H1 (cell line): ENCODE measurements at regions not wholly inside any gene's neighbourhood (a gene's known extent, or its start where the extent isn't known, plus 50 kb on each side); places are given as distances from the start of the nearest gene placed in this dataset.

Experiments
- CTCF ChIA-PET: fragments of 300-600 bp; sonication (Branson Sonifier 250); formaldehyde crosslinking; loops from one replicate; lab custom pipeline; 2021; ENCODE audit not compliant: partially characterized antibody; lab: Charles Lee
- POLR2A ChIA-PET: fragments of 300-600 bp; sonication (Branson Sonifier 250); formaldehyde crosslinking; loops from one replicate; lab custom pipeline; 2021; ENCODE audit warnings: inconsistent platforms; ENCODE audit not compliant: partially characterized antibody; lab: Charles Lee
- DNase-seq, 2 experiments: peaks; one replicate each; pipeline versions ENCODE4 v3.0.0 to v3.0.0-alpha.2; 2010 to 2022; ENCODE audit warnings: low spot score in 2 of 2, low read depth in 1 of 2, mixed read lengths in 1 of 2
- FAIRE-seq: peaks from 2 replicates; lab custom pipeline; 2011; peaks lifted over from hg19 to GRCh38; lab: Jason Lieb, UNC
- H2AFZ ChIP-seq: 2 replicates; pipeline ENCODE4 v1.8.1; 2012; ENCODE audit warnings: low read length, inconsistent platforms
- H2AK5ac ChIP-seq: 2 replicates; pipeline ENCODE4 v1.6.1; 2013; ENCODE audit warnings: low read depth, low read length
- H2BK120ac ChIP-seq: replicated peaks from 2 replicates; pipeline ENCODE3; 2013; ENCODE audit warnings: low read depth, low read length, inconsistent platforms
- H2BK12ac ChIP-seq: 2 replicates; pipeline ENCODE4 v1.6.1; 2013; ENCODE audit warnings: low read depth, low read length
- H2BK15ac ChIP-seq: 2 replicates; pipeline ENCODE4 v1.6.1; 2013; ENCODE audit warnings: low read length
- H2BK20ac ChIP-seq: 2 replicates; pipeline ENCODE4 v1.6.1; 2013; ENCODE audit warnings: low read length
- H2BK5ac ChIP-seq: 2 replicates; pipeline ENCODE4 v1.6.1; 2013; ENCODE audit warnings: low read depth, low read length
- H3K14ac ChIP-seq: 2 replicates; pipeline ENCODE4 v1.6.1; 2013; ENCODE audit warnings: inconsistent platforms; ENCODE audit not compliant: insufficient read length
- H3K18ac ChIP-seq: 2 replicates; pipeline ENCODE4 v1.6.1; 2013; ENCODE audit warnings: low read length; ENCODE audit errors: extremely low read depth
- H3K23ac ChIP-seq: 2 replicates; pipeline ENCODE4 v1.6.1; 2013; ENCODE audit warnings: inconsistent platforms; ENCODE audit not compliant: insufficient read length
- H3K23me2 ChIP-seq: 2 replicates; pipeline ENCODE4 v1.6.1; 2013; ENCODE audit warnings: low read depth, low read length
- H3K27ac ChIP-seq: 2 replicates; pipeline ENCODE4 v1.6.1; 2011; ENCODE audit warnings: low read depth, low read length, inconsistent platforms
- H3K27me3 ChIP-seq, 4 experiments: replicated peaks in 1 of 4; 1 replicate in 1 of 4; 2 replicates in 3 of 4; pipeline versions ENCODE4 v1.6.1 to v1.8.1; 2011 to 2013; ENCODE audit warnings: low read length in 3 of 4, mild to moderate bottlenecking in 3 of 4, inconsistent platforms in 2 of 4, mixed read lengths in 2 of 4, moderate library complexity in 1 of 4; ENCODE audit not compliant: control insufficient read depth in 3 of 4, insufficient read depth in 3 of 4; ENCODE audit errors: extremely low read depth in 1 of 4
- H3K36me3 ChIP-seq, 4 experiments: 2 replicates each; pipeline versions ENCODE4 v1.6.1 to v1.8.1; 2011 to 2013; ENCODE audit warnings: mild to moderate bottlenecking in 4 of 4, low read length in 3 of 4, moderate library complexity in 2 of 4, control low read depth in 1 of 4, inconsistent platforms in 1 of 4; ENCODE audit not compliant: insufficient read depth in 4 of 4, control insufficient read depth in 2 of 4
- H3K4ac ChIP-seq: replicated peaks from 2 replicates; pipeline ENCODE3; 2013; ENCODE audit warnings: low read length, low read depth, mixed read lengths, inconsistent platforms; ENCODE audit not compliant: insufficient read length
- H3K4me1 ChIP-seq, 4 experiments: replicated peaks in 1 of 4; 1 replicate in 1 of 4; 2 replicates in 3 of 4; pipeline versions ENCODE4 v1.6.1 to v1.8.1; 2011 to 2013; ENCODE audit warnings: low read length in 3 of 4, inconsistent platforms in 2 of 4, mixed read lengths in 1 of 4; ENCODE audit not compliant: insufficient read depth in 4 of 4, control insufficient read depth in 3 of 4
- H3K4me2 ChIP-seq, 2 experiments: 2 replicates each; pipeline versions ENCODE4 v1.6.1 to v1.8.1; 2011 to 2013; ENCODE audit warnings: low read depth in 2 of 2, low read length in 2 of 2, control low read depth in 1 of 2, inconsistent platforms in 1 of 2, mild to moderate bottlenecking in 1 of 2; ENCODE audit not compliant: insufficient read depth in 1 of 2
- H3K4me3 ChIP-seq, 4 experiments: fragments of 200-600, 300-600 bp in 1 of 4; sonication (generic), shearing (Covaris generic), sonication (Bioruptor Twin) in 1 of 4; 2 replicates each; pipeline versions ENCODE4 v1.5.1 to v1.8.1; 2011 to 2016; ENCODE audit warnings: low read length in 4 of 4, low read depth in 3 of 4, control low read depth in 2 of 4, inconsistent platforms in 2 of 4, mild to moderate bottlenecking in 2 of 4, mixed read lengths in 1 of 4, moderate library complexity in 1 of 4; ENCODE audit not compliant: insufficient read depth in 2 of 4; ENCODE audit errors: extremely low read depth in 1 of 4
- H3K56ac ChIP-seq: replicated peaks from 2 replicates; pipeline ENCODE3; 2013; ENCODE audit warnings: low read depth, mild to moderate bottlenecking, mixed read lengths, low read length, inconsistent platforms; ENCODE audit not compliant: insufficient read length
- H3K79me1 ChIP-seq: 2 replicates; pipeline ENCODE4 v1.6.1; 2013; ENCODE audit warnings: low read depth, low read length, control low read depth
- H3K79me2 ChIP-seq, 2 experiments: 2 replicates each; pipeline versions ENCODE4 v1.6.1 to v1.8.1; 2012 to 2013; ENCODE audit warnings: low read length in 2 of 2, mild to moderate bottlenecking in 2 of 2, inconsistent platforms in 1 of 2; ENCODE audit not compliant: insufficient read depth in 2 of 2, control insufficient read depth in 1 of 2
- H3K9ac ChIP-seq, 4 experiments: replicated peaks in 1 of 4; 1 replicate in 1 of 4; 2 replicates in 3 of 4; pipeline versions ENCODE4 v1.6.1 to v1.8.1; 2011 to 2013; ENCODE audit warnings: low read depth in 3 of 4, low read length in 3 of 4, control low read depth in 2 of 4, mild to moderate bottlenecking in 2 of 4, moderate library complexity in 2 of 4, inconsistent platforms in 1 of 4; ENCODE audit errors: extremely low read depth in 1 of 4
- H3K9me3 ChIP-seq, 2 experiments: 2 replicates each; pipeline versions ENCODE4 v1.6.1 to v1.8.1; 2012 to 2013; ENCODE audit warnings: mild to moderate bottlenecking in 2 of 2, moderate library complexity in 2 of 2, control low read depth in 1 of 2, inconsistent platforms in 1 of 2, low read depth in 1 of 2, low read length in 1 of 2, mixed read lengths in 1 of 2; ENCODE audit not compliant: insufficient read depth in 2 of 2
- H4K20me1 ChIP-seq, 2 experiments: replicated peaks in 1 of 2; 2 replicates each; pipeline versions ENCODE3 to v1.8.1; 2011 to 2013; ENCODE audit warnings: inconsistent platforms in 2 of 2, low read length in 2 of 2, mild to moderate bottlenecking in 1 of 2; ENCODE audit not compliant: insufficient read depth in 2 of 2, control insufficient read depth in 1 of 2
- H4K5ac ChIP-seq: 2 replicates; pipeline ENCODE4 v1.6.1; 2013; ENCODE audit warnings: low read length, low read depth, mixed read lengths, inconsistent platforms; ENCODE audit not compliant: insufficient read length
- H4K8ac ChIP-seq: 2 replicates; pipeline ENCODE4 v1.8.0; 2013; ENCODE audit warnings: mild to moderate bottlenecking, moderate library complexity, low read length, inconsistent platforms; ENCODE audit not compliant: insufficient read depth; ENCODE audit errors: extremely low read depth
- H4K91ac ChIP-seq: replicated peaks from 2 replicates; pipeline ENCODE3; 2013; ENCODE audit warnings: low read length, mixed read lengths, inconsistent platforms; ENCODE audit not compliant: insufficient read length
- FOSL1 ChIP-seq: IDR thresholded peaks from 2 replicates; pipeline ENCODE4 v1.6.1; 2011; ENCODE audit warnings: mild to moderate bottlenecking, low read depth, low read length, moderate library complexity; ENCODE audit not compliant: insufficient read depth
- HDAC6 ChIP-seq: IDR thresholded peaks from one replicate; pipeline ENCODE4 v1.7.1; 2012; ENCODE audit warnings: low read depth, mild to moderate bottlenecking, inconsistent platforms, low read length, moderate library complexity
- PHF8 ChIP-seq: fragments of 200-600 bp; sonication (generic); conservative IDR thresholded peaks from 2 replicates; pipeline ENCODE4 v1.7.1; 2012; ENCODE audit warnings: low read depth, mild to moderate bottlenecking, inconsistent platforms, low read length, moderate library complexity
- POU5F1 ChIP-seq: IDR thresholded peaks from 2 replicates; pipeline ENCODE4 v1.6.1; 2011; ENCODE audit warnings: low read depth, mild to moderate bottlenecking, low read length, moderate library complexity
- RNF2 ChIP-seq: fragments of 200-900, 300-1000 bp; sonication (generic); IDR thresholded peaks from 2 replicates; pipeline ENCODE4 v1.7.1; 2016; ENCODE audit warnings: borderline replicate concordance, low read depth, mild to moderate bottlenecking, antibody characterized with exemption, low read length; ENCODE audit not compliant: poor library complexity, severe bottlenecking; ENCODE audit errors: missing control alignments
- WGBS, 2 experiments: shearing (Covaris generic) in 1 of 2; methylation state at CpG; one replicate each; pipeline versions ENCODE4 v1.1.6 to v1.1.7; 2013 to 2015; ENCODE audit warnings: low lambda C conversion rate in 2 of 2, mixed read lengths in 2 of 2, inconsistent platforms in 1 of 2, low coverage in 1 of 2, missing lambda C conversion rate in 1 of 2; ENCODE audit not compliant: insufficient replicate concordance in 2 of 2, insufficient coverage in 1 of 2, insufficient read length in 1 of 2; ENCODE audit errors: extremely low coverage in 1 of 2, missing lambda C conversion rate in 1 of 2; 5-methylcytosine and 5-hydroxymethylcytosine counted together

DNA sequence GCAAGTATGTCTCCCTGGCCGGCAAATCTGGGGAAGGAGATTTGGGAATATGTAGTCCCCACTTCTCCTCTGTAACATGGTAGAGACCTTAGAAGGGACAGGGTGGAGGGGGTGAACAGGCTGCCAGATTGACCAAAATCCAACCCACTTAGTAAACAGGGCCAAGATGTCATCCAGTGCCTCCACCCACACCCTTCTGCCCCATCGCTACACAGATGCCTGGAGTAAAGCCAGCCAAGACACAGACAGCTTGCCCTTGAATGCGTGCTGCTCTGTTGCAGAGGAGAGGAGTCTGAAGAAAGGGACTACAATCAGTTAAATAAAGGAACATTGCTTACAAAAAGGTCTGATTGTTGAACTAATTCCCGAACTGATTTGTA is 160.1 kb upstream of the LDB2 start:
- H4K5ac ChIP-seq: no peak overlapping the region
- no peak for DNase-seq
- H2BK20ac ChIP-seq: no peak overlapping the region
- H4K8ac ChIP-seq: no peak overlapping the region
- H3K23ac ChIP-seq: no peak overlapping the region
- H3K9ac ChIP-seq: no peak overlapping the region
- no peak overlapping the region for H4K91ac ChIP-seq
- no peaks in the 10 kb centered on the region for H3K79me1 ChIP-seq
- no peak overlapping the region for H3K27ac ChIP-seq
- no peaks in the 10 kb centered on the region for H3K79me2 ChIP-seq
- no peak overlapping the region for H3K56ac ChIP-seq
- peak overlapping the region; percentile 22; the same call in 1 of the 2 replicates for H2AFZ ChIP-seq
- no peak overlapping the region for H3K14ac ChIP-seq
- H3K4ac ChIP-seq: no peak overlapping the region
- no peak overlapping the region for H2BK120ac ChIP-seq
- no peak overlapping the region for H3K18ac ChIP-seq
- no peaks in the 10 kb centered on the region for H3K9me3 ChIP-seq
- H2BK15ac ChIP-seq: no peak overlapping the region
- TF ChIP-seq HDAC6 (no peak), FOSL1 (no peak), POU5F1 (no peak), RNF2 (no peak), PHF8 (no peak)
- H2BK12ac ChIP-seq: no peak overlapping the region
- H2AK5ac ChIP-seq: no peak overlapping the region
- no peaks in the 10 kb centered on the region for H3K36me3 ChIP-seq
- no peak overlapping the region for H3K4me3 ChIP-seq
- H3K4me2 ChIP-seq: no peak overlapping the region
- H2BK5ac ChIP-seq: no peak overlapping the region
- 92% methylated on average over 4 of the region's 4 CpGs; no CpG with 5 or more reads in 1 of the 2 experiments for WGBS, 2 experiments
- H3K4me1 ChIP-seq: no peaks in the 10 kb centered on the region
- no peaks in the 10 kb centered on the region for H3K23me2 ChIP-seq
- no peak for FAIRE-seq
- CTCF ChIA-PET: interaction anchor here (0.8 to 1.4 kb wide), 3 partner anchors 252 to 294 kb away, joined by 3 to 4 read pairs (median 3); no protein-coding TSS in a partner anchor
- no peaks in the 10 kb centered on the region; a peak in 1 of 7 replicates for H3K27me3 ChIP-seq
- no peaks in the 10 kb centered on the region for H4K20me1 ChIP-seq
- POLR2A ChIA-PET: interaction anchor here (0.9 kb wide), 1 partner anchor 10 kb away, joined by 3 read pairs; no protein-coding TSS in a partner anchor
